OCI-LY7 (cell line): ENCODE measurements at regions not wholly inside any gene's neighbourhood (a gene's known extent, or its start where the extent isn't known, plus 50 kb on each side); places are given as distances from the start of the nearest gene placed in this dataset.

Source experiments
- CTCF ChIP-seq: fragments of 200-600 bp; sonication (generic); conservative IDR thresholded peaks from 2 replicates; pipeline ENCODE4 v1.5.1; 2014; ENCODE audit warnings: mild to moderate bottlenecking, antibody characterized with exemption, low read length, moderate library complexity, mixed read lengths
- EZH2phosphoT487 ChIP-seq: fragments of 200-600 bp; sonication (generic); IDR thresholded peaks from 2 replicates; pipeline ENCODE4 v1.6.1; 2018; ENCODE audit warnings: low read depth, borderline replicate concordance, mild to moderate bottlenecking, mixed run types, antibody characterized with exemption, low read length, moderate library complexity, mixed read lengths

- TF ChIP-seq CTCF (no peak), EZH2phosphoT487 (no peak)
These were observed 92.7 kb downstream of the MANEA start for GRCh38 chr6:95670011-95670463.
